ENCODE measurements at regions not wholly inside any gene's neighbourhood (a gene's known extent, or its start where the extent isn't known, plus 50 kb on each side); places are given as distances from the start of the nearest gene placed in this dataset.

DNA sequence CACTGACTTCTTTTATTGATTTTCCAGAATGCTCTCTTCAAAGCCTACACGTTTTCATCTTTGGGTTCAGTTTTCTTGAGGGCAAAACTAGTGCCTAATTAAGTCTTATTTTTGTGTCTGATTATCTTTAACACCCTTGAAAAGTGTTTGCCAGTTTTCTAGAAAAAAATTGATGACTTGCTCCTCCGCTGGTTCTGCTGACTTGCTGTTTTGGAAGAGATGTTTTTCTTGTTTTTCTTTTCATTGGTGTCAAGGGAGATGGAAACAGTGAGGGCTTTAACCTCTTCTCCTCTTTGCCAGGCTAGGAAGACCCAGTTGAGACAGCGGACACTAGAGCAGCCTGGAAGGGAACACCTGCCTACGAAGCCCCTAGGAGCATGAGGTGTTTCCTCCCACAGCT is 123.7 kb upstream of the EEPD1 start:
- no peak for FAIRE-seq

More for the DNA sequence above, 123.7 kb upstream of the EEPD1 start:
- no peak overlapping the region for H3K9ac ChIP-seq (ENCODE audit: insufficient read depth in 1 of 2, low read depth in 2 of 2, low read length in 2 of 2)
- in situ Hi-C loops (cut with MboI) (no loop called here), intact Hi-C loops (cut with micrococcal nuclease) (no loop called here)
- no peak overlapping the region for H2AFZ ChIP-seq (ENCODE audit: low read depth, low read length)
- H4K20me1 ChIP-seq (replicated peaks; ENCODE audit: control insufficient read depth, insufficient read depth, low read length) = no peaks in the 10 kb centered on the region
- ATAC-seq (no peak), DNase-seq (ENCODE audit: extremely low read depth in 1 of 4, low spot score in 3 of 4) (no peak)
- peaks cover 5 to 27% of the 10 kb centered on the region in 2 experiments; a peak in 3 of 5 replicates for H3K27me3 ChIP-seq (ENCODE audit: control insufficient read depth in 2 of 2, insufficient read depth in 2 of 2, low read length in 2 of 2)
- ChIA-PET POLR2A (no interaction called here), CTCF (ENCODE audit: low intra/inter-chr PET ratio) (no interaction called here)
- no peaks in the 10 kb centered on the region for H3K4me1 ChIP-seq (replicated peaks in 1 of 2; ENCODE audit: control insufficient read depth in 2 of 2, insufficient read depth in 2 of 2, low read length in 2 of 2)
- no peak for TF ChIP-seq KLF13 (tag; IDR thresholded peaks at IDR 0.05; ENCODE audit: borderline replicate concordance, low read depth)
- TF ChIP-seq MAFK (IDR thresholded peaks at IDR 0.05; ENCODE audit: low read length) = peak; percentile 29; the same call in 1 of the 2 replicates
- TF ChIP-seq MAFG (tag; conservative IDR thresholded peaks at IDR 0.05) = peak; percentile 58
- TF ChIP-seq C11orf30 (IDR thresholded peaks at IDR 0.05; ENCODE audit: low read depth) = peak; percentile 13; the same call in 1 of the 2 replicates
- peak; percentile 60 for TF ChIP-seq ZNF316 (IDR thresholded peaks at IDR 0.05)
- TF ChIP-seq MAFF (IDR thresholded peaks at IDR 0.05; ENCODE audit: low read length) = 0 out of 2 replicates have a peak, but pooled peaks have one; percentile 14
- TF ChIP-seq CAMTA2 (CRISPR knock-in tag; conservative IDR thresholded peaks at IDR 0.05) = no peak
- TF ChIP-seq, protein P1, sequence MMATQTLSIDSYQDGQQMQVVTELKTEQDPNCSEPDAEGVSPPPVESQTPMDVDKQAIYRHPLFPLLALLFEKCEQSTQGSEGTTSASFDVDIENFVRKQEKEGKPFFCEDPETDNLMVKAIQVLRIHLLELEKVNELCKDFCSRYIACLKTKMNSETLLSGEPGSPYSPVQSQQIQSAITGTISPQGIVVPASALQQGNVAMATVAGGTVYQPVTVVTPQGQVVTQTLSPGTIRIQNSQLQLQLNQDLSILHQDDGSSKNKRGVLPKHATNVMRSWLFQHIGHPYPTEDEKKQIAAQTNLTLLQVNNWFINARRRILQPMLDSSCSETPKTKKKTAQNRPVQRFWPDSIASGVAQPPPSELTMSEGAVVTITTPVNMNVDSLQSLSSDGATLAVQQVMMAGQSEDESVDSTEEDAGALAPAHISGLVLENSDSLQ (IDR thresholded peaks at IDR 0.05) = no peak
- no peak overlapping the region for H3K4me2 ChIP-seq (ENCODE audit: insufficient read depth, low read length)
- WGBS (ENCODE audit: insufficient coverage, low coverage, missing lambda C conversion rate) = 0% methylated on average over 4 of the region's 4 CpGs
- no peaks in the 10 kb centered on the region for H3K9me3 ChIP-seq (replicated peaks; ENCODE audit: control insufficient read depth, insufficient read depth, low read depth, low read length)
- H3K27ac ChIP-seq (ENCODE audit: extremely low read depth, low read depth, low read length) = no peak overlapping the region
- H3K9me1 ChIP-seq (ENCODE audit: control insufficient read depth, insufficient read depth, low read length) = peaks cover 2% of the 10 kb centered on the region
- no peaks in the 10 kb centered on the region for H3K79me2 ChIP-seq (ENCODE audit: control insufficient read depth, insufficient read depth, low read length)
- H3K4me3 ChIP-seq = no peak overlapping the region
- BruUV-seq (replicated peaks) = no TSS peak
- no peaks in the 10 kb centered on the region for H3K36me3 ChIP-seq (ENCODE audit: control insufficient read depth, insufficient read depth, low read length)
